ENCODE measurements at regions not wholly inside any gene's neighbourhood (a gene's known extent, or its start where the extent isn't known, plus 50 kb on each side); places are given as distances from the start of the nearest gene placed in this dataset.

DNA sequence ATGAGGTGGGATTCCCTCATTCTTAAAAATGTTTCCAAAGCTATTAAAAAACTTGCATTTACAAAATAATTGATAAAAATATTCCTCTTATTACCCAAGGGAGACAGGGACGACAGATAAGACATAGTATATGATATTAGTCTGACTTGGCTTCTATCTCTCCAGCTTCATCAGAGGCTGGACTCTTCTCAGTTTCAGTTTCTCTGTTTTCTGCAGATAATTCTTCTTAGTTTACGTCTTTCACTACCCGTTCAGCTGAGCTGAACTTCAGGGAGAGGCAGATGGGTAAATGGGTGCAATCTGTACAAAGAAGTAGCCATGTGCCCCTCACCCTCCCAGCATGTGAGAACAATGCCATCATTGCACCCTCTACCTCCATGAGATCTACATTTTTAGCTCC is 214.0 kb upstream of the SLIT2 start:
- TF ChIP-seq, protein P1, sequence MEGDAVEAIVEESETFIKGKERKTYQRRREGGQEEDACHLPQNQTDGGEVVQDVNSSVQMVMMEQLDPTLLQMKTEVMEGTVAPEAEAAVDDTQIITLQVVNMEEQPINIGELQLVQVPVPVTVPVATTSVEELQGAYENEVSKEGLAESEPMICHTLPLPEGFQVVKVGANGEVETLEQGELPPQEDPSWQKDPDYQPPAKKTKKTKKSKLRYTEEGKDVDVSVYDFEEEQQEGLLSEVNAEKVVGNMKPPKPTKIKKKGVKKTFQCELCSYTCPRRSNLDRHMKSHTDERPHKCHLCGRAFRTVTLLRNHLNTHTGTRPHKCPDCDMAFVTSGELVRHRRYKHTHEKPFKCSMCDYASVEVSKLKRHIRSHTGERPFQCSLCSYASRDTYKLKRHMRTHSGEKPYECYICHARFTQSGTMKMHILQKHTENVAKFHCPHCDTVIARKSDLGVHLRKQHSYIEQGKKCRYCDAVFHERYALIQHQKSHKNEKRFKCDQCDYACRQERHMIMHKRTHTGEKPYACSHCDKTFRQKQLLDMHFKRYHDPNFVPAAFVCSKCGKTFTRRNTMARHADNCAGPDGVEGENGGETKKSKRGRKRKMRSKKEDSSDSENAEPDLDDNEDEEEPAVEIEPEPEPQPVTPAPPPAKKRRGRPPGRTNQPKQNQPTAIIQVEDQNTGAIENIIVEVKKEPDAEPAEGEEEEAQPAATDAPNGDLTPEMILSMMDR (IDR thresholded peaks at IDR 0.05 in 4 of 5, conservative IDR thresholded peaks at IDR 0.05 in 1 of 5), result no peak
- no peak for TF ChIP-seq POLR2A (IDR thresholded peaks at IDR 0.05)

Measured in gastrocnemius medialis (tissue), 4 donors.